ENCODE measurements at regions not wholly inside any gene's neighbourhood (a gene's known extent, or its start where the extent isn't known, plus 50 kb on each side); places are given as distances from the start of the nearest gene placed in this dataset.

GRCh38 chr12:74429535-74429934, 108.1 kb upstream of the ATXN7L3B start:
- Histone ChIP-seq H3K4me1 (ENCODE audit: control insufficient read depth, insufficient read depth, low read length) (no peaks in the 10 kb centered on the region), H3K27ac (ENCODE audit: low read depth, low read length) (no peak overlapping the region), H3K27me3 (ENCODE audit: control insufficient read depth, insufficient read depth, low read length) (no peaks in the 10 kb centered on the region), H3K9me3 (ENCODE audit: control insufficient read depth, insufficient read depth, low read depth, low read length) (no peaks in the 10 kb centered on the region), H3K36me3 (ENCODE audit: control insufficient read depth, insufficient read depth, low read length) (no peaks in the 10 kb centered on the region), H3K4me3 (ENCODE audit: low read depth, low read length) (no peak overlapping the region), H3K9ac (ENCODE audit: low read length) (no peak overlapping the region)

- H3K4me1 ChIP-seq (ENCODE audit: control insufficient read depth, insufficient read depth, low read length) = no peaks in the 10 kb centered on the region
- H3K9me3 ChIP-seq (ENCODE audit: control insufficient read depth, insufficient read depth, low read depth, low read length) = 0 out of 2 replicates have a peak, but pooled peaks cover 3% of the 10 kb centered on the region
- no peaks in the 10 kb centered on the region for H3K36me3 ChIP-seq (ENCODE audit: control insufficient read depth, insufficient read depth, low read length)
- no peak overlapping the region for H3K9ac ChIP-seq (ENCODE audit: low read length)
- no peak overlapping the region for H3K27ac ChIP-seq (ENCODE audit: low read depth, low read length)
- H3K4me3 ChIP-seq (ENCODE audit: low read depth, low read length) = no peak overlapping the region
- H3K27me3 ChIP-seq (ENCODE audit: control insufficient read depth, insufficient read depth, low read length) = no peaks in the 10 kb centered on the region
These were observed 105.8 kb upstream of the ATXN7L3B start for GRCh38 chr12:74431801-74432200.

DNA sequence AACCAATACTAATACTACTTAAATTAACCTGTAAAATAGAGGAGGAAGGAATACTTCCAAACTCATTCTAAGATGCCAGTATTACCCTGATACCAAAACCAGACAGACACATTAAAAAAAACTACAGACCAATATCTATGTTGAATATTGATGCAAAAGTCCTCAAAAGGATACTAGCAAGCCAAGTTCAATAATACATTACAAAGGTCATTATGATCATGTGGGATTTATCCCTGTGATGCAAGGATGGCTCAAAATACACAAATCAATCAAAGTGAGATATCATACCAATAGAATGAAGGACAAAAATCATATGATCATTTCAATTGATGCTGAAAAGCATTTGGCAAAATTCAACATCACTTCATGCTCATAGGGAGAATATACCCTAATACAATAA, 97.2 kb upstream of the ATXN7L3B start:
- Histone ChIP-seq H3K36me3 (ENCODE audit: control insufficient read depth, insufficient read depth, low read length) (no peaks in the 10 kb centered on the region), H3K9ac (ENCODE audit: low read length) (no peak overlapping the region), H3K27ac (ENCODE audit: low read depth, low read length) (no peak overlapping the region), H3K27me3 (ENCODE audit: control insufficient read depth, insufficient read depth, low read length) (no peaks in the 10 kb centered on the region), H3K4me3 (ENCODE audit: low read depth, low read length) (no peak overlapping the region), H3K9me3 (ENCODE audit: control insufficient read depth, insufficient read depth, low read depth, low read length) (0 out of 2 replicates have a peak, but pooled peaks cover 3% of the 10 kb centered on the region), H3K4me1 (ENCODE audit: control insufficient read depth, insufficient read depth, low read length) (no peaks in the 10 kb centered on the region; the same call in 1 of the 2 replicates)

- no peak overlapping the region for H3K4me3 ChIP-seq (ENCODE audit: low read depth, low read length)
- H3K27me3 ChIP-seq (ENCODE audit: control insufficient read depth, insufficient read depth, low read length) = no peaks in the 10 kb centered on the region
- no peak overlapping the region for H3K27ac ChIP-seq (ENCODE audit: low read depth, low read length)
- H3K9me3 ChIP-seq (ENCODE audit: control insufficient read depth, insufficient read depth, low read depth, low read length) = no peaks in the 10 kb centered on the region
- H3K9ac ChIP-seq (ENCODE audit: low read length) = no peak overlapping the region
- no peaks in the 10 kb centered on the region for H3K36me3 ChIP-seq (ENCODE audit: control insufficient read depth, insufficient read depth, low read length)
- H3K4me1 ChIP-seq (ENCODE audit: control insufficient read depth, insufficient read depth, low read length) = no peaks in the 10 kb centered on the region; the same call in 1 of the 2 replicates
These were observed 95.8 kb upstream of the ATXN7L3B start for GRCh38 chr12:74441872-74442271.

DNA sequence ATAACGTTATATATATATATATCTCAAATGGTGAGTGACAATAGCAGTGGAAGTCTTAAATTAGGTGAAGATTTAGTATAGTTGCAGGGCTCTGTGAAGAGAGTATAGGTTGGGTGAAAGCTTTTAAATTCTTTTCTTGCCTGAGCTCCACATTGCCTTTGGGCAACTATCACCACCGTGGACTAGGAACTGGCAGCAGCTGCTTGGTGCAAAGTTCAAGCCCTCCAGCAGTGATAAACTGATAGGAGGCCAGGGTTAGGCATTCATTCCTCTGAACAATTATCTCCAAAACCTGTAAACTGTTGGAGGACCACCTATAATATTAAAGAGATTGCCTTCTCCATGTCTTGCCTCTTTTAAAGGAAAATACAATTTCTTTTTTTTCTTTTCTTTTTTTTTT, 91.2 kb upstream of the ATXN7L3B start:
- Histone ChIP-seq H3K4me1 (ENCODE audit: control insufficient read depth, insufficient read depth, low read length) (no peaks in the 10 kb centered on the region; the same call in 1 of the 2 replicates), H3K9ac (ENCODE audit: low read length) (no peak overlapping the region), H3K36me3 (ENCODE audit: control insufficient read depth, insufficient read depth, low read length) (no peaks in the 10 kb centered on the region), H3K27ac (ENCODE audit: low read depth, low read length) (no peak overlapping the region), H3K9me3 (ENCODE audit: control insufficient read depth, insufficient read depth, low read depth, low read length) (no peaks in the 10 kb centered on the region), H3K4me3 (ENCODE audit: low read depth, low read length) (no peak overlapping the region), H3K27me3 (ENCODE audit: control insufficient read depth, insufficient read depth, low read length) (no peaks in the 10 kb centered on the region)

DNA sequence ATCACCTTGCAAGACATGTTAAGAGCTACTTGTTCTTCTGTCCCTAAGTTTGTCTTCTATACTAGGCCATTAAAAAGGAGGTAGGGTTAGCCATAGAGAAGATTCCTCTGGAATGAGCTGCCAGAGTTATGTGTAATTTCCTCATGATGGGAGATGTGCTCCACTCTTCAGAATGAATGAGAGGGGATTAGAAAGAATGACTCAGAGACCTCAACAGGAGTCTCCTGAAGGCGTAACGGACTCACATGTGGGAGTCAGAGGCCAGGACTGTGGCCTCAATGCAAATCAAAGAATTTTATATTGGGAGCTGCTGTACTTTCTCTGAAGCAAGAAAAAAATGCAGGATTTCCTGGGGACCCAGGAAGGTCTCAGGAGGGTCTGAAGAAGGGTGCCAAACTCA, 87.8 kb upstream of the ATXN7L3B start:
- Histone ChIP-seq H3K36me3 (ENCODE audit: control insufficient read depth, insufficient read depth, low read length) (no peaks in the 10 kb centered on the region), H3K27me3 (ENCODE audit: control insufficient read depth, insufficient read depth, low read length) (no peaks in the 10 kb centered on the region), H3K27ac (ENCODE audit: low read depth, low read length) (no peak overlapping the region), H3K4me1 (ENCODE audit: control insufficient read depth, insufficient read depth, low read length) (no peaks in the 10 kb centered on the region), H3K4me3 (ENCODE audit: low read depth, low read length) (no peak overlapping the region), H3K9me3 (ENCODE audit: control insufficient read depth, insufficient read depth, low read depth, low read length) (no peaks in the 10 kb centered on the region), H3K9ac (ENCODE audit: low read length) (no peak overlapping the region)

GRCh38 chr12:74454109-74454508, 83.5 kb upstream of the ATXN7L3B start:
- no peaks in the 10 kb centered on the region for H3K27me3 ChIP-seq (ENCODE audit: control insufficient read depth, insufficient read depth, low read length)
- no peak overlapping the region for H3K27ac ChIP-seq (ENCODE audit: low read depth, low read length)
- H3K36me3 ChIP-seq (ENCODE audit: control insufficient read depth, insufficient read depth, low read length) = no peaks in the 10 kb centered on the region
- no peaks in the 10 kb centered on the region for H3K9me3 ChIP-seq (ENCODE audit: control insufficient read depth, insufficient read depth, low read depth, low read length)
- no peak overlapping the region for H3K4me3 ChIP-seq (ENCODE audit: low read depth, low read length)
- no peaks in the 10 kb centered on the region for H3K4me1 ChIP-seq (ENCODE audit: control insufficient read depth, insufficient read depth, low read length)
- H3K9ac ChIP-seq (ENCODE audit: low read length) = no peak overlapping the region

DNA sequence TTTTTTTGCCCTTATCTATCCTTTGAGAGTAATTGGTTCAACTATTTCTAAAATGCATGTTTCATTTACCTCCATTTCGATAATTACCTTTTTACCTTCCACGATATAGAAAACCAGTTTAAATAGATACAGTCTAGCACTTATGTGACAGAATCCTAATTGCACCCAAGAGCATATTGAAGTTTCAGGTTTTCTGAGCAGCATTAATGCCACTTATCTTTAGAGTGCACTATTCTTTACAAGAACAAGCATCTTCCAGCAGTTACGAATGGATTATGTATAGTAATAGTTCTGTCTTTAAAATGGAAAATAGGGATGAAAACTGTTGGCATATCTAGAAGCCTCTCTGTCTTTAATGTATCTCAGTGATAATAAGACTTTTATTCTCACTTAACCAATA, 82.2 kb upstream of the ATXN7L3B start:
- no peak overlapping the region for H3K4me3 ChIP-seq (ENCODE audit: low read depth, low read length)
- no peak overlapping the region for H3K27ac ChIP-seq (ENCODE audit: low read depth, low read length)
- H3K27me3 ChIP-seq (ENCODE audit: control insufficient read depth, insufficient read depth, low read length) = no peaks in the 10 kb centered on the region
- no peaks in the 10 kb centered on the region for H3K4me1 ChIP-seq (ENCODE audit: control insufficient read depth, insufficient read depth, low read length)
- no peak overlapping the region for H3K9ac ChIP-seq (ENCODE audit: low read length)
- no peaks in the 10 kb centered on the region for H3K36me3 ChIP-seq (ENCODE audit: control insufficient read depth, insufficient read depth, low read length)
- H3K9me3 ChIP-seq (ENCODE audit: control insufficient read depth, insufficient read depth, low read depth, low read length) = no peaks in the 10 kb centered on the region

DNA sequence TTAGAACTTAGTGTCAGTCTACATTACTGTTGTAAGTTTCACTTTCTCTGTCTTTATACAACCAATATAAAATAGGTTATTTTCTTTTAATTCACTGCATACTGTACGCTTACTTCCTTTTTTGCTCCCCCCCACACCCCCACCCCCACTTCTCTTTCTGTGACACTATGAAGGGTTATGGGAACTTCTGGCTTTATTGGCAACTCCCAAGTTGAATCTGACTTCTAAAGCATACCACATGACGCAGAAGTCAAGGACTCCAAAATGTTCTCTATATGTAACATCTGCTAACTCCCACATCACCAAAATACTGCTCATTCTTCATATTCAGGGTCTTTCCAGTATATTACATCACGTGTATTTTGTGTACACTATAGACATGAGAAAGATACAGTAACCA, 81.2 kb upstream of the ATXN7L3B start:
- Histone ChIP-seq H3K9me3 (ENCODE audit: control insufficient read depth, insufficient read depth, low read depth, low read length) (no peaks in the 10 kb centered on the region), H3K9ac (ENCODE audit: low read length) (no peak overlapping the region), H3K4me3 (ENCODE audit: low read depth, low read length) (no peak overlapping the region), H3K27me3 (ENCODE audit: control insufficient read depth, insufficient read depth, low read length) (no peaks in the 10 kb centered on the region), H3K27ac (ENCODE audit: low read depth, low read length) (no peak overlapping the region), H3K36me3 (ENCODE audit: control insufficient read depth, insufficient read depth, low read length) (no peaks in the 10 kb centered on the region), H3K4me1 (ENCODE audit: control insufficient read depth, insufficient read depth, low read length) (no peaks in the 10 kb centered on the region)

DNA sequence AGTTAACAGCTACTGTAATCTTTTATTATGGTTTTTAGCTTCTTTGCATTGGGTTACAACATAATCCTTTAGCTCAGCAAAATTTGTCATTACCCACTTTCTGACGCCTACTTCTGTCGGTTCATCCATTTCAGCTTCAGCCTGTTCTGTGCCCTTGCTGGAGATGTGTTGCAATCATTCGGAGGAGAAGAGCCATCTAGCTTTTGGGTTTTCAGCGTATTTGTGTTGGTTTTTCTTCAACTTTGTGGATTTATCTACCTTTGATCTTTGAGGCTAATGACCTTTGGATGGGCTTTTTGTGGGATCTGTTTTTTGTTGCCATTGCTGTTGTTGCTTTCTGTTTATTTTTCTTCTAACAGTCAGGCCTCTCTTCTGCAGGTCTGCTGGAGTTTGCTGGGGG, 69.2 kb upstream of the ATXN7L3B start:
- no peaks in the 10 kb centered on the region for H3K27me3 ChIP-seq (ENCODE audit: control insufficient read depth, insufficient read depth, low read length)
- no peaks in the 10 kb centered on the region for H3K4me1 ChIP-seq (ENCODE audit: control insufficient read depth, insufficient read depth, low read length)
- no peak overlapping the region for H3K27ac ChIP-seq (ENCODE audit: low read depth, low read length)
- no peaks in the 10 kb centered on the region for H3K36me3 ChIP-seq (ENCODE audit: control insufficient read depth, insufficient read depth, low read length)
- H3K9me3 ChIP-seq (ENCODE audit: control insufficient read depth, insufficient read depth, low read depth, low read length) = no peaks in the 10 kb centered on the region
- no peak overlapping the region for H3K4me3 ChIP-seq (ENCODE audit: low read depth, low read length)
- H3K9ac ChIP-seq (ENCODE audit: low read length) = no peak overlapping the region

- Histone ChIP-seq H3K9me3 (ENCODE audit: control insufficient read depth, insufficient read depth, low read depth, low read length) (no peaks in the 10 kb centered on the region), H3K36me3 (ENCODE audit: control insufficient read depth, insufficient read depth, low read length) (no peaks in the 10 kb centered on the region), H3K27me3 (ENCODE audit: control insufficient read depth, insufficient read depth, low read length) (no peaks in the 10 kb centered on the region), H3K4me1 (ENCODE audit: control insufficient read depth, insufficient read depth, low read length) (no peaks in the 10 kb centered on the region), H3K4me3 (ENCODE audit: low read depth, low read length) (no peak overlapping the region), H3K27ac (ENCODE audit: low read depth, low read length) (no peak overlapping the region), H3K9ac (ENCODE audit: low read length) (no peak overlapping the region)
These were observed 61.4 kb upstream of the ATXN7L3B start for GRCh38 chr12:74476234-74476633.

GRCh38 chr12:74481078-74481477, 56.6 kb upstream of the ATXN7L3B start:
- no peaks in the 10 kb centered on the region for H3K27me3 ChIP-seq (ENCODE audit: control insufficient read depth, insufficient read depth, low read length)
- no peak overlapping the region for H3K4me3 ChIP-seq (ENCODE audit: low read depth, low read length)
- no peak overlapping the region for H3K9ac ChIP-seq (ENCODE audit: low read length)
- H3K4me1 ChIP-seq (ENCODE audit: control insufficient read depth, insufficient read depth, low read length) = no peaks in the 10 kb centered on the region
- no peak overlapping the region for H3K27ac ChIP-seq (ENCODE audit: low read depth, low read length)
- no peaks in the 10 kb centered on the region for H3K9me3 ChIP-seq (ENCODE audit: control insufficient read depth, insufficient read depth, low read depth, low read length)
- no peaks in the 10 kb centered on the region for H3K36me3 ChIP-seq (ENCODE audit: control insufficient read depth, insufficient read depth, low read length)

Measured in HUES6 (cell line).